ENCODE measurements at regions not wholly inside any gene's neighbourhood (a gene's known extent, or its start where the extent isn't known, plus 50 kb on each side); places are given as distances from the start of the nearest gene placed in this dataset.

GRCh38 chr1:82420584-82420983 is 619.9 kb downstream of the ADGRL2 start (continued):
- TF ChIP-seq CBX3 (IDR thresholded peaks at IDR 0.05; ENCODE audit: borderline replicate concordance, low read depth) (no peak), RAD51 (IDR thresholded peaks at IDR 0.05) (no peak), SUPT20H (IDR thresholded peaks at IDR 0.05; ENCODE audit: borderline replicate concordance, control insufficient read depth, low read depth, low read length) (no peak), SRF (IDR thresholded peaks at IDR 0.05; ENCODE audit: low read depth in 2 of 2, low read length in 2 of 2) (no peak), ZBTB11 (CRISPR knock-in tag; IDR thresholded peaks at IDR 0.05) (no peak), ATF7 (IDR thresholded peaks at IDR 0.05; ENCODE audit: low read depth) (no peak), NKRF (conservative IDR thresholded peaks at IDR 0.05) (no peak), CHD1 (IDR thresholded peaks at IDR 0.05; ENCODE audit: low read depth, low read length) (no peak), RELA (IDR thresholded peaks at IDR 0.05; ENCODE audit: borderline replicate concordance, partially characterized antibody) (no peak), JUND (IDR thresholded peaks at IDR 0.05; ENCODE audit: low read depth, low read length) (no peak)
